ENCODE measurements at regions not wholly inside any gene's neighbourhood (a gene's known extent, or its start where the extent isn't known, plus 50 kb on each side); places are given as distances from the start of the nearest gene placed in this dataset.

DNA sequence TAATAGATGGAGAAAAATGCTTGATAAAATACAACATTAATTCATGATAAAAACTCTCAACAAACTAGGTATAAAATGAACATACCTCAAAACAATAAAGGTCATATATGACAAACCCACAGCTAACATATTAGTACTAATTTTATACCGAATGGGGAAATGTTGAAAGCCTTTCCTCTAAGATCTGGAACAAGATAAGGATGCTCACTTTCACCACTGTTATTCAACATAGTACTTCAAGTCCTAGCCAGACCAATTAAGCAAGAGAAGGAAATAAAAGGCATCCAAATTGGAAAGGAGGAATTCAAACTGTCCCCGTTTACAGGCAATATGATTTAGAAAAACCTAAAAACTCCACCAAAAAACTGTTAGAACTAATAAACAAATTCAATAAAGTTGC is 61.5 kb upstream of the CTIF start:
- Histone ChIP-seq H3K27ac (no peak overlapping the region), H3K4me3 (no peak overlapping the region), H3K27me3 (no peaks in the 10 kb centered on the region), H3K36me3 (no peaks in the 10 kb centered on the region), H3K9me3 (no peaks in the 10 kb centered on the region), H3K4me1 (peaks cover 0 to 3% (median 0%) of the 10 kb centered on the region in 4 donors)
- DNase-seq: no peak
- TF ChIP-seq, protein P1, sequence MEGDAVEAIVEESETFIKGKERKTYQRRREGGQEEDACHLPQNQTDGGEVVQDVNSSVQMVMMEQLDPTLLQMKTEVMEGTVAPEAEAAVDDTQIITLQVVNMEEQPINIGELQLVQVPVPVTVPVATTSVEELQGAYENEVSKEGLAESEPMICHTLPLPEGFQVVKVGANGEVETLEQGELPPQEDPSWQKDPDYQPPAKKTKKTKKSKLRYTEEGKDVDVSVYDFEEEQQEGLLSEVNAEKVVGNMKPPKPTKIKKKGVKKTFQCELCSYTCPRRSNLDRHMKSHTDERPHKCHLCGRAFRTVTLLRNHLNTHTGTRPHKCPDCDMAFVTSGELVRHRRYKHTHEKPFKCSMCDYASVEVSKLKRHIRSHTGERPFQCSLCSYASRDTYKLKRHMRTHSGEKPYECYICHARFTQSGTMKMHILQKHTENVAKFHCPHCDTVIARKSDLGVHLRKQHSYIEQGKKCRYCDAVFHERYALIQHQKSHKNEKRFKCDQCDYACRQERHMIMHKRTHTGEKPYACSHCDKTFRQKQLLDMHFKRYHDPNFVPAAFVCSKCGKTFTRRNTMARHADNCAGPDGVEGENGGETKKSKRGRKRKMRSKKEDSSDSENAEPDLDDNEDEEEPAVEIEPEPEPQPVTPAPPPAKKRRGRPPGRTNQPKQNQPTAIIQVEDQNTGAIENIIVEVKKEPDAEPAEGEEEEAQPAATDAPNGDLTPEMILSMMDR (IDR thresholded peaks at IDR 0.05): no peak
- intact Hi-C loops (cut with DNase I; ENCODE audit: low total_unique reads): no loop called here

DNA sequence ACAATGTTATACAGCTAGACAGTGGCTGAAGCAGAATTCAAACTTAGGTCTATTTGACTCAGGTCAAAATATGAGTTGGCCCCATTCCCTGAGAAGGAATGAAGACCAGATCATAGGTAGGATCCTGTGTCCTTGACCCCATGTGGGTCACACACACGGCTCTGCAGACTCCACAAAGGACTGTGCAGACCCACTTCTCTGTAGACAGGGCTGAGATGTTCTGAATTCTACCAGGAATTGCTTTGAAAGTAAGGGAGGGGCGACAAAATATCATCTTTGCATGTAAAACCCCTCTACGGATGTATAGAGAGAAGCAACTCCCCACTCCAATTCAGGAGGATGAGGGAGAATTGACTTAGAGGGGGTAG is 62.3 kb upstream of the CTIF start:
- intact Hi-C loops (cut with DNase I; ENCODE audit: low total_unique reads): loop anchor here (1.0 kb wide), 1 partner anchor 187 kb away; no protein-coding TSS in a partner anchor
- Histone ChIP-seq H3K9me3 (no peaks in the 10 kb centered on the region), H3K4me3 (no peak overlapping the region), H3K4me1 (peaks cover 0 to 3% (median 0%) of the 10 kb centered on the region in 4 donors), H3K27me3 (no peaks in the 10 kb centered on the region), H3K27ac (no peak overlapping the region), H3K36me3 (no peaks in the 10 kb centered on the region)
- no peak for DNase-seq
- TF ChIP-seq, protein P1 (IDR thresholded peaks at IDR 0.05): no peak

DNA sequence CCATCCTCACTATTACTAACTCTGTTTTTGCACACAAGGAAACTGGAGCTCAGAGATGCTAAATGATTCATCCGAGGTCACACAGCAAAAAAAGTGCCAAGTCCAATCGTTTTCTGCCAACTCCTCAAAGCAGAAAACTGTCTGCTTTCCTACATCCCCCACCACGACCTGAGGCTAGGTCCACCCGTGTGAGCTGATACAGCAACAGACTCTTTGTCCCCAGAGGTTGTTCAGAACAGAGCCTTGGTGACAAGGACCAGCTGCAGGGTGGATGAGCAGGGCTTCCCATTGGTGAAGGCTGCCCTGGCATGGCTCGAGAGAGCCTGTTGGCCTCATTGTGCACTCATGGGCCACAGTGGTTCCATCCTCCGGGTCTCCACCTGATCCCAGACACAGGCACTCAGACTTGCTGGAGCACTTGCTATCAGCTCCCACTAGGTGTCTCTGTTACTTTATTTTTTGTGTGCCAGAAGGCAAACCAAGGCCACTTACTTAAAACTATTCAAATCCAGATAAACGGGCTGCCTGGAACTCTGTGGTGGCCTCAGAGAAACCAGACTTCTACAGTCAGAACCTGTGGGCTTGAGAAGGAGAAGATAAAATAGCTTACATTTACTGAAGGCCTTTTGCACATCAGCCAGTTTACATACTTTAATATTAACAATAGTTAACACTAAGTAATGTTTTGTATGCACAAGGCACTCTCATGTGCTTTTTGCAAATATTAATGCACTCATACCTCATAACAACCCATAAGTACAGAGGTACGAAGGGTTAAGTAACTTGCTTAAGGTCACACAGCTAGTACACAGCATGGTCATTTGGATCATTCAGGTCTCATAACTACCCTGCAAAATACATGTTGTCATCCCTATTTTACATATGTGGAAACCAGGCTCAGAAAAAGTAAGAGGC is 62.9 kb upstream of the CTIF start:
- peak; percentile 44 to 73 for DNase-seq
- Histone ChIP-seq H3K9me3 (no peaks in the 10 kb centered on the region), H3K27ac (no peak overlapping the region), H3K27me3 (no peaks in the 10 kb centered on the region), H3K36me3 (no peaks in the 10 kb centered on the region), H3K4me1 (peaks cover 0 to 3% (median under 1%) of the 10 kb centered on the region in 4 donors), H3K4me3 (no peak overlapping the region)
- intact Hi-C loops (cut with DNase I; ENCODE audit: low total_unique reads): loop anchor here (1.0 kb wide), 1 partner anchor 187 kb away; no protein-coding TSS in a partner anchor
- TF ChIP-seq, protein P1 (IDR thresholded peaks at IDR 0.05): peak; percentile 85 to 90

DNA sequence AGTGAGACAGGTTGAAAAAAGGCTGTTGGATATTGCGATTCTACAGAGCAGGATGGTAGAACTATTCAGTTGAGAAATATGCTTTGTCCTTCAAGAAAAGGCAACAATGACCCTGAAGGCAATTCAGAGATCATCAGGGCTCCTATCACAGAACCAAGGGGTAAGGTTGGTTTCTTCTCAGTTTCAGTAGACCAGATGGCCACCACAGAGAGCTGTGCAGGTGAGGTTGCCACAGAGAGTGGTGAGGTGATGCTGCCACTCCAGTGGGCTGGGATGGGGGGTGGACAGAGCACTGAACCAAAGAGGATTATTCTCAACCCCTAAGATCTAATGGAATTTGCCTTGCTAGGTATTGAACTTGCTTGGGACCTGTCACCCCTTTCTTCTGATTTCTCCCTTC is 64.6 kb upstream of the ZBTB7C start:
- no peaks in the 10 kb centered on the region for H3K27me3 ChIP-seq
- TF ChIP-seq, protein P1 (IDR thresholded peaks at IDR 0.05): no peak
- no peaks in the 10 kb centered on the region for H3K9me3 ChIP-seq
- no peak overlapping the region for H3K27ac ChIP-seq
- H3K4me3 ChIP-seq: no peak overlapping the region
- intact Hi-C loops (cut with DNase I; ENCODE audit: low total_unique reads): no loop called here
- no peaks in the 10 kb centered on the region for H3K36me3 ChIP-seq
- peaks cover 0 to 9% (median 1%) of the 10 kb centered on the region in 4 donors for H3K4me1 ChIP-seq
- DNase-seq: no peak

DNA sequence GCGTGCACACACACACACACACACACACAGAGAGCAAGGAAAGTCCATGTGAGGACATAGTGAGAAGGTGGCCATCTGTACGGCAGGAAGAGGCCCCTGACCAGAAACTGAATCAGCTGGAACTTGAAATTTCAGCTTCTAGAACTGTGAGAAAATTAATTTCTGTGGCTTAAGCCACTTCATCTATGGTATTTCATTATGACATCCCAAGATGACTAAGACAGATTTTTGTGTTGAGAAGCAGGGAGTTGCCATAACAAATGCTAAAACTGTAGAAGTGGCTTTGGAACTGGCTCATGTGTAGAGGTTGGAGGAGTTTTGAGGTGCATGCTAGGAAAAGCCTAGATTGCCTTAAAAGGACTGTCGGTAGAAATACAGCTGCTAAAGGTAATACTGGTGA is 63.4 kb upstream of the ZBTB7C start:
- TF ChIP-seq, protein P1 (IDR thresholded peaks at IDR 0.05): no peak
- H3K27ac ChIP-seq: no peak overlapping the region
- intact Hi-C loops (cut with DNase I; ENCODE audit: low total_unique reads): no loop called here
- peaks cover 0 to 9% (median 1%) of the 10 kb centered on the region in 4 donors for H3K4me1 ChIP-seq
- H3K9me3 ChIP-seq: no peaks in the 10 kb centered on the region
- no peaks in the 10 kb centered on the region for H3K36me3 ChIP-seq
- H3K27me3 ChIP-seq: no peaks in the 10 kb centered on the region
- no peak overlapping the region for H3K4me3 ChIP-seq
- DNase-seq: no peak

All from tibial artery (tissue), 4 donors.